HCT116 (cell line): ENCODE measurements at regions not wholly inside any gene's neighbourhood (a gene's known extent, or its start where the extent isn't known, plus 50 kb on each side); places are given as distances from the start of the nearest gene placed in this dataset.

Experiments
- ATAC-seq: fragments of 200-7000 bp; cut with Tn5 transposase; 2 replicates; pipeline ENCODE4 v1.9.1; 2020; ENCODE audit warnings: mild to moderate bottlenecking, moderate library complexity
- BruUV-seq: library from RNA; stranded (reverse); fragments of 400-500 nt; replicated peaks from 2 replicates; lab custom pipeline; 2021; lab: Mats Ljungman, UMichigan
- CTCF ChIA-PET: fragments of 300-600 bp; sonication (Branson Sonifier 250); formaldehyde crosslinking; loops from one replicate; lab custom pipeline; 2021; ENCODE audit warnings: antibody characterized with exemption; lab: Charles Lee
- POLR2A ChIA-PET: fragments of 300-600, 350-600 bp; sonication (Branson Sonifier 250); formaldehyde crosslinking; loops from one replicate; lab custom pipeline; 2021; ENCODE audit warnings: antibody characterized with exemption; lab: Charles Lee
- RAD21 ChIA-PET, 2 experiments: fragments of 300-600 bp; sonication (Branson Sonifier 250); formaldehyde crosslinking; loops; one replicate each; lab custom pipeline; 2023; ENCODE audit warnings: low total read pairs in 2 of 2; ENCODE audit not compliant: uncharacterized antibody in 2 of 2, unreplicated experiment in 2 of 2, low non-redundant PET in 1 of 2; lab: Charles Lee
- DNase-seq: peaks from one replicate; pipeline ENCODE4 v3.0.0-alpha.2; 2010; ENCODE audit warnings: low read depth, low spot score
- H2AFZ ChIP-seq: fragments of 200-600 bp; shearing (Covaris generic), sonication (generic); 2 replicates; pipeline ENCODE4 v1.6.1; 2017; ENCODE audit warnings: low read depth, mixed run types, mixed read lengths, antibody characterized with exemption, low read length; ENCODE audit not compliant: poor library complexity, severe bottlenecking
- H3K27ac ChIP-seq: 2 replicates; pipeline ENCODE4 v1.5.1; 2012; ENCODE audit warnings: low read depth, low read length
- H3K27me3 ChIP-seq: fragments of 200-600 bp; sonication (generic); 2 replicates; pipeline ENCODE4 v1.6.1; 2016; ENCODE audit warnings: mixed run types, low read length, mixed read lengths; ENCODE audit not compliant: insufficient read depth
- H3K36me3 ChIP-seq, 2 experiments: fragments of 200-500 bp in 1 of 2; fragments of 200-600 bp in 1 of 2; sonication (Bioruptor generic) in 1 of 2; sonication (generic) in 1 of 2; 2 replicates each; pipeline versions ENCODE4 v1.5.1 to v1.6.1; 2014 to 2016; ENCODE audit warnings: low read length in 2 of 2, inconsistent platforms in 1 of 2, mixed read lengths in 1 of 2, mixed run types in 1 of 2; ENCODE audit not compliant: insufficient read depth in 2 of 2, control insufficient read depth in 1 of 2
- H3K4me1 ChIP-seq, 2 experiments: fragments of 200-600 bp in 1 of 2; sonication (generic) in 1 of 2; 2 replicates each; pipeline versions ENCODE4 v1.5.1 to v1.6.1; 2012 to 2017; ENCODE audit warnings: low read length in 2 of 2, inconsistent platforms in 1 of 2, mild to moderate bottlenecking in 1 of 2, mixed read lengths in 1 of 2, mixed run types in 1 of 2, moderate library complexity in 1 of 2; ENCODE audit not compliant: insufficient read depth in 2 of 2, control insufficient read depth in 1 of 2
- H3K4me2 ChIP-seq: fragments of 200-600 bp; sonication (generic); 2 replicates; pipeline ENCODE4 v1.6.1; 2017; ENCODE audit warnings: mixed run types, low read length, mixed read lengths
- H3K4me3 ChIP-seq, 2 experiments: fragments of 200-600 bp in 1 of 2; sonication (generic) in 1 of 2; replicated peaks in 1 of 2; 2 replicates each; pipeline ENCODE4 v1.5.1; 2011 to 2016; ENCODE audit warnings: low read length in 2 of 2, control low read depth in 1 of 2, low read depth in 1 of 2, mild to moderate bottlenecking in 1 of 2, mixed read lengths in 1 of 2, mixed run types in 1 of 2
- H3K79me2 ChIP-seq: fragments of 200-600 bp; sonication (generic); 2 replicates; pipeline ENCODE4 v1.6.1; 2017; ENCODE audit warnings: mild to moderate bottlenecking, mixed run types, low read length, moderate library complexity, mixed read lengths; ENCODE audit not compliant: insufficient read depth
- H3K9ac ChIP-seq: fragments of 200-600 bp; sonication (generic); 2 replicates; pipeline ENCODE4 v1.6.1; 2016; ENCODE audit warnings: low read length, mixed read lengths
- H3K9me2 ChIP-seq: fragments of 200-600 bp; sonication (generic), shearing (Covaris generic); 2 replicates; pipeline ENCODE4 v1.6.1; 2017; ENCODE audit warnings: mixed run types, mild to moderate bottlenecking, moderate library complexity; ENCODE audit not compliant: insufficient read depth
- H3K9me3 ChIP-seq, 2 experiments: fragments of 200-500 bp in 1 of 2; fragments of 200-600 bp in 1 of 2; sonication (Bioruptor generic) in 1 of 2; sonication (generic) in 1 of 2; 2 replicates each; pipeline ENCODE4 v1.6.1; 2014 to 2017; ENCODE audit warnings: low read length in 2 of 2, mixed read lengths in 2 of 2, inconsistent platforms in 1 of 2, low read depth in 1 of 2, mild to moderate bottlenecking in 1 of 2, mixed run types in 1 of 2, moderate library complexity in 1 of 2; ENCODE audit not compliant: control insufficient read depth in 1 of 2, insufficient read depth in 1 of 2
- H4K20me1 ChIP-seq: fragments of 200-600 bp; sonication (generic), shearing (Covaris generic); 2 replicates; pipeline ENCODE4 v1.6.1; 2017; ENCODE audit warnings: mixed run types, mild to moderate bottlenecking, moderate library complexity; ENCODE audit not compliant: insufficient read depth
- CTCF ChIP-seq, 3 experiments: fragments of 200-600 bp in 1 of 3; sonication (generic) in 1 of 3; IDR thresholded peaks in 2 of 3; conservative IDR thresholded peaks in 1 of 3; 2 replicates each; pipeline ENCODE4 v1.5.1; 2012 to 2017; ENCODE audit warnings: low read depth in 2 of 3, low read length in 2 of 3, antibody characterized with exemption in 1 of 3, borderline replicate concordance in 1 of 3, control low read depth in 1 of 3, mild to moderate bottlenecking in 1 of 3, mixed read lengths in 1 of 3, mixed run types in 1 of 3, moderate library complexity in 1 of 3; ENCODE audit not compliant: insufficient read depth in 1 of 3
- EGR1 ChIP-seq: IDR thresholded peaks from 2 replicates; pipeline ENCODE4 v1.6.1; 2012; ENCODE audit warnings: low read depth
- JUND ChIP-seq: IDR thresholded peaks from 2 replicates; pipeline ENCODE4 v1.6.1; 2012
- REST ChIP-seq: IDR thresholded peaks from 2 replicates; pipeline ENCODE4 v1.6.1; 2012; ENCODE audit warnings: low read depth
- SIN3A ChIP-seq: IDR thresholded peaks from 2 replicates; pipeline ENCODE4 v1.6.1; 2012; ENCODE audit warnings: low read depth
- SRF ChIP-seq: IDR thresholded peaks from 2 replicates; pipeline ENCODE4 v1.6.1; 2012; ENCODE audit warnings: low read depth
- intact Hi-C: fragments of 100-400 bp; cut with micrococcal nuclease; formaldehyde crosslinking; loops from 2 replicates; pipeline ENCODE4 v1.10.0; 2022

- Histone ChIP-seq H3K27ac (no peak overlapping the region), H3K9me2 (no peaks in the 10 kb centered on the region), H3K4me3 (no peak overlapping the region), H3K9me3 (no peaks in the 10 kb centered on the region), H4K20me1 (no peaks in the 10 kb centered on the region), H3K4me2 (no peak overlapping the region), H3K79me2 (peaks cover 8% of the 10 kb centered on the region), H3K36me3 (no peaks in the 10 kb centered on the region), H3K4me1 (peaks cover 0 to 8% of the 10 kb centered on the region in 2 experiments; a peak in 1 of 4 replicates), H2AFZ (no peak overlapping the region), H3K27me3 (peaks cover 12% of the 10 kb centered on the region; the same call in 1 of the 2 replicates), H3K9ac (no peak overlapping the region)
- ATAC-seq (no peak), DNase-seq (no peak)
- BruUV-seq, result no TSS peak
- TF ChIP-seq SIN3A, result no peak
- TF ChIP-seq CTCF (IDR thresholded peaks at IDR 0.05 in 2 of 3, conservative IDR thresholded peaks at IDR 0.05 in 1 of 3; ENCODE audit: borderline replicate concordance in 1 of 3, insufficient read depth in 1 of 3, low read depth in 2 of 3, low read length in 2 of 3), result no peak
- TF ChIP-seq JUND, result no peak
- no peak for TF ChIP-seq SRF
- no peak for TF ChIP-seq EGR1
- no peak for TF ChIP-seq REST
- intact Hi-C loops, result no loop called here
- POLR2A ChIA-PET, result no interaction called here
- RAD21 ChIA-PET, result no interaction called here
- CTCF ChIA-PET, result no interaction called here
Observed at GRCh38 chr2:129438501-129439057, 540.9 kb upstream of the RAB6C start.
